Subcutaneous abdominal adipose tissue (tissue), 5 donors: ENCODE measurements at regions not wholly inside any gene's neighbourhood (a gene's known extent, or its start where the extent isn't known, plus 50 kb on each side); places are given as distances from the start of the nearest gene placed in this dataset.
A peak's percentile ranks its signal among the peaks of the same experiment; 100 is the strongest.
"Not testable (repeated sequence)": the region's sequence is repeated elsewhere in the genome, so short reads cannot be mapped to it uniquely, and the experiment has no call there.

Experiments used
- H3K27ac ChIP-seq: one replicate; pipeline ENCODE4 v1.7.0; 2013; ENCODE audit warnings: low read depth, mild to moderate bottlenecking, inconsistent platforms, low read length, moderate library complexity
- H3K27me3 ChIP-seq, 5 donors: one replicate each; pipeline ENCODE4 v1.7.0; 2013; ENCODE audit warnings: low read length in 5 of 5, inconsistent platforms in 1 of 5; ENCODE audit not compliant: control insufficient read depth in 5 of 5, insufficient read depth in 4 of 5
- H3K36me3 ChIP-seq, 5 donors: one replicate each; pipeline ENCODE4 v1.7.0; 2013; ENCODE audit warnings: low read length in 5 of 5; ENCODE audit not compliant: control insufficient read depth in 5 of 5, insufficient read depth in 5 of 5
- H3K4me1 ChIP-seq, 5 donors: one replicate each; pipeline ENCODE4 v1.7.0; 2013; ENCODE audit warnings: low read length in 5 of 5, mild to moderate bottlenecking in 3 of 5, moderate library complexity in 1 of 5; ENCODE audit not compliant: control insufficient read depth in 5 of 5, insufficient read depth in 5 of 5
- H3K4me3 ChIP-seq, 5 donors: one replicate each; pipeline ENCODE4 v1.7.0; 2013; ENCODE audit warnings: low read length in 5 of 5, low read depth in 1 of 5
- H3K9ac ChIP-seq, 5 donors: one replicate each; pipeline ENCODE4 v1.7.0; 2013; ENCODE audit warnings: low read length in 5 of 5, mild to moderate bottlenecking in 4 of 5, moderate library complexity in 3 of 5
- H3K9me3 ChIP-seq, 5 donors: one replicate each; pipeline ENCODE4 v1.7.0; 2013; ENCODE audit warnings: low read length in 5 of 5; ENCODE audit not compliant: control insufficient read depth in 5 of 5
- donor health status: healthy.
- donor health status: healthy.
- donor health status: healthy.
- donor health status: healthy.
- donor health status: healthy.

DNA sequence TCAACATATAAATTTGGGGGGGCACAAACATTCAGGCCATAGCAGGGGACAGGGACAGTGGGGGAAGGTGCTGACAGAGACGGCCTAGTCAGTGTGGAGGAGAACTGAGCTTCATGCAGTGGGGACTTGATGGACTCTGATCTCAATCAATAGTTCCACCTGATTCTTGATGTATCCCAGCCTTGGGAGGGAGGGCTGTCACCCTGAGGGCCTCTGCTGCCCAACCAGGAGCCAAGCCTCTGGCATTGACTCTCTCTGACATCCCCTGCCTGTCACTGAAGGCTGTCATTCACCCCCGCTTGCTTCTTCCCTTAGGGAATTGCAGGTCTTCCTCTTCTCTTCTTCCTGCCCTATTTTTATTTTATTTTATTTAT, 180.6 kb upstream of the TAB2 start:
- H3K27me3 ChIP-seq = no peaks in the 10 kb centered on the region
- H3K9ac ChIP-seq = no peak overlapping the region
- no peaks in the 10 kb centered on the region for H3K9me3 ChIP-seq
- no peaks in the 10 kb centered on the region for H3K36me3 ChIP-seq
- H3K4me1 ChIP-seq = peaks cover 0 to 16% (median 10%) of the 10 kb centered on the region in 5 donors
- no peak overlapping the region for H3K4me3 ChIP-seq
- no peak overlapping the region for H3K27ac ChIP-seq

GRCh38 chr6:149137594-149137993, 179.9 kb upstream of the TAB2 start:
- Histone ChIP-seq H3K9me3 (no peaks in the 10 kb centered on the region), H3K27me3 (no peaks in the 10 kb centered on the region), H3K4me1 (peaks cover 0 to 16% (median 10%) of the 10 kb centered on the region in 5 donors), H3K4me3 (no peak overlapping the region), H3K9ac (peak overlapping the region in 1 of 5 donors; percentile 56), H3K27ac (no peak overlapping the region), H3K36me3 (no peaks in the 10 kb centered on the region)

DNA sequence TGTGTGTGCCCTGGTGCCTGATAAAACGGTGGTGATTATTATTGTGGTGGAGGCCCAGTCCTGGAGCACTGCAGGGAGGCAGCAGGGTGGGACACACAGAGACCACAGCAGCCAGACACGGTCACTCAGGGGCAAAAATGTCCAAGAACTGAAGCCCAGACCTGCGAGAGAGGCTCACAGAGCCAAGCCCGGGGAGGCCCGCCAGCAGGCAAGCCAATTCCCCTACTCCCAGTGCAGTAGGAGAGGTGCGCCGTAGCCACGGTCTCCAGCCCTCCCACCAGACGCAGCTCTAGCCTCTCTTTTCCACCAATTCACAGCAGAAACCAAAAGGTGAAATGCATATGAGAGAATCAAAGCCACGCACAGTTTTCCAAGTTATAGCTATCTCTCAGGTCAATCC, 179.4 kb upstream of the TAB2 start:
- Histone ChIP-seq H3K9ac (peak overlapping the region in 1 of 5 donors; percentile 56), H3K36me3 (no peaks in the 10 kb centered on the region), H3K9me3 (peaks cover 0 to 2% (median 0%) of the 10 kb centered on the region in 5 donors), H3K27ac (no peak overlapping the region), H3K27me3 (no peaks in the 10 kb centered on the region), H3K4me1 (peaks cover 0 to 16% (median 10%) of the 10 kb centered on the region in 5 donors), H3K4me3 (no peak overlapping the region)

GRCh38 chr6:149138699-149139294, 178.7 kb upstream of the TAB2 start:
- Histone ChIP-seq H3K27ac (no peak overlapping the region), H3K9me3 (peaks cover 0 to 3% (median 0%) of the 10 kb centered on the region in 5 donors), H3K27me3 (no peaks in the 10 kb centered on the region), H3K4me1 (peaks cover 0 to 16% (median 10%) of the 10 kb centered on the region in 5 donors), H3K9ac (no peak overlapping the region), H3K4me3 (no peak overlapping the region), H3K36me3 (no peaks in the 10 kb centered on the region)

GRCh38 chr6:149139782-149140136, 177.8 kb upstream of the TAB2 start:
- Histone ChIP-seq H3K9me3 (peaks cover 0 to 3% (median 0%) of the 10 kb centered on the region in 5 donors), H3K4me1 (peaks cover 0 to 11% (median 8%) of the 10 kb centered on the region in 5 donors), H3K4me3 (no peak overlapping the region), H3K27ac (no peak overlapping the region), H3K27me3 (no peaks in the 10 kb centered on the region), H3K9ac (no peak overlapping the region), H3K36me3 (no peaks in the 10 kb centered on the region)

GRCh38 chr6:149140137-149140909, 177.2 kb upstream of the TAB2 start:
- no peak overlapping the region for H3K4me3 ChIP-seq
- H3K9me3 ChIP-seq = peaks cover 0 to 3% (median 0%) of the 10 kb centered on the region in 5 donors
- no peak overlapping the region for H3K27ac ChIP-seq
- H3K9ac ChIP-seq = no peak overlapping the region
- H3K27me3 ChIP-seq = no peaks in the 10 kb centered on the region
- H3K36me3 ChIP-seq = no peaks in the 10 kb centered on the region
- peaks cover 0 to 10% (median 6%) of the 10 kb centered on the region in 5 donors for H3K4me1 ChIP-seq

DNA sequence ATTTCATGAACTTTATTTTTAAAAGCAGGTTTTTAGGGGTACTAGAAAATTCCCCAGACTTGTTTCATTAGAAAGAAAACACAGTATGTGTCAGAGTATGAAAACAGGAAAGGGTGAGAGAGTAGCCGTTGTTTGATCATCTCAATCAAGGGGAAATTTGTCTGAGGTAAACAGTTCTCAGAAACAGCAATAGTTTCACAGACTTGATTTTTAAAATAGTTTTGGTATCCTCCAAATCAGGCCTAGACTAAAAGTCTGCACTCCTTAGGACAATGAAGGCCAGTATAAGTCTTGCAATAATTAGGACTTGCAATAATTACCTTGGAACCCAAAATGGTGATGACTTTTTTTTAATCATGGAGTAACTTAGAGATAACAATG, 176.6 kb upstream of the TAB2 start:
- no peaks in the 10 kb centered on the region for H3K36me3 ChIP-seq
- peaks cover 0 to 3% (median 0%) of the 10 kb centered on the region in 5 donors for H3K9me3 ChIP-seq
- no peaks in the 10 kb centered on the region for H3K27me3 ChIP-seq
- H3K4me1 ChIP-seq = peaks cover 0 to 10% (median 6%) of the 10 kb centered on the region in 5 donors
- H3K27ac ChIP-seq = no peak overlapping the region
- no peak overlapping the region for H3K9ac ChIP-seq
- H3K4me3 ChIP-seq = no peak overlapping the region

GRCh38 chr6:149142924-149143429, 174.5 kb upstream of the TAB2 start:
- no peak overlapping the region for H3K4me3 ChIP-seq
- H3K9me3 ChIP-seq = peaks cover 0 to 3% (median 0%) of the 10 kb centered on the region in 5 donors
- no peaks in the 10 kb centered on the region for H3K27me3 ChIP-seq
- H3K36me3 ChIP-seq = no peaks in the 10 kb centered on the region
- H3K4me1 ChIP-seq = peaks cover 0 to 7% (median 3%) of the 10 kb centered on the region in 5 donors
- H3K9ac ChIP-seq = no peak overlapping the region
- no peak overlapping the region for H3K27ac ChIP-seq

- not testable (repeated sequence) for H3K27ac ChIP-seq, H3K4me1 ChIP-seq, H3K9ac ChIP-seq, H3K36me3 ChIP-seq, H3K27me3 ChIP-seq, H3K4me3 ChIP-seq, H3K9me3 ChIP-seq
Observed at GRCh38 chr6:149145800-149146199, 171.7 kb upstream of the TAB2 start.

DNA sequence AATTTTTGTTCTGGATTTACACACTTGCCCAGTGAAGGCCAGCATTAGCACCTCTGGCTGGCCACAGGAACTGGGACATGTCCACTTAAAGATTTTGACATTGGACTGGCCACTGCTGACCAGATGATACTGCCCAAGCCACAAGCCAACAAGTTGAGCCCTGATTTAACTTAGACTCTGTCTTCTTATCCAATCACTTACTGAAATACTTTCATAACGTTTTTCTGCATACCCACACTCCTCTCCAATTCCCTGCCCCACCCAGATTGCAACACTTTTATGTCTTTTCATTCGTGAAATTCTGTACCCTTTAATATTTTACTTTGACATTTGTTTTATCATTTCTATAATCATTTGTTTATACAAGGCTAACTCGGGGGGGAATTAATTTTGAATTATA, 170.3 kb upstream of the TAB2 start:
- no peaks in the 10 kb centered on the region for H3K36me3 ChIP-seq
- no peaks in the 10 kb centered on the region for H3K27me3 ChIP-seq
- H3K4me3 ChIP-seq = no peak overlapping the region
- no peak overlapping the region for H3K9ac ChIP-seq
- peaks cover 0 to 4% (median 0%) of the 10 kb centered on the region in 5 donors for H3K4me1 ChIP-seq
- H3K27ac ChIP-seq = no peak overlapping the region
- H3K9me3 ChIP-seq = peaks cover 0 to 3% (median 0%) of the 10 kb centered on the region in 5 donors
